SHP77 treated with DMSO at 0.1 percent for 48 hours (cell line): ENCODE measurements at regions not wholly inside any gene's neighbourhood (a gene's known extent, or its start where the extent isn't known, plus 50 kb on each side); places are given as distances from the start of the nearest gene placed in this dataset.

Source experiments
- DNase-seq: peaks from one replicate; lab custom pipeline; 2025; lab: John Stamatoyannopoulos, UW

DNA sequence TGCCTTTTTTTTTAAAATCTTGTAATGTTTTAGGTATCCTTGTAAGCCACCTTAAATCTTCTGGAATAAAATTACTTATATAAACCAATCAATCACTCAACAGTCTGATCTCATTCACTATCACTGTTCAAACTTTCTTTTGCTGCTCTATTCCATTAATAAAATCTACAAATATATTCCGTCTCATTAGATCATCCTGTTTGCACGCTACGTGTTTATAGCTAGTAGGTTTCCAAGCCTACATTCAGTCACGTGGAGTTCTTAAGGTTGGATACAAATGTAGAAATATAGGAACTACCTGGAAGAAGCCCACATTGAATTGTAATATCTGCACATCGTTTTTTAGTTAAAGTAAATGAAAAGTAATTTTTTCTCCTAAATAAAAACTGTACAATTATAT is 274.8 kb upstream of the CNTN4 start:
- no peak for DNase-seq

DNA sequence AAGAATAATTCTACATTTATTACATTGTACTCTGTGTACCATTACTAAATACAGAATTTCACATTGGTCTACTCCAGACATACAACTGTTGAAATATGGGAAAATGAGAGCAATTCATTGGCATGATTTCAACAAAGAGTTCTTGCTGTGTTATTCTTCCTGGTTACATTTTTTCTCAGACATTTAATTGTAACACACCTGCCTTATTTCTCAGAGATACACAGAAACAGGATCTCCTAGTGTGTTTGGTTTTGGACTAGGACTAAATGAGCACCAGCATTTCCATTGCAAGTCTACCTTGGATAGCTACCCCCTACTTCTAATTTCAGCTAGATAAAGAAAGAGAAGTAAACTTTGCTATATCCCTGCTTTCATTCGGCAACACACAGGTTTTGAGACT is 274.3 kb upstream of the CNTN4 start:
- no peak for DNase-seq

DNA sequence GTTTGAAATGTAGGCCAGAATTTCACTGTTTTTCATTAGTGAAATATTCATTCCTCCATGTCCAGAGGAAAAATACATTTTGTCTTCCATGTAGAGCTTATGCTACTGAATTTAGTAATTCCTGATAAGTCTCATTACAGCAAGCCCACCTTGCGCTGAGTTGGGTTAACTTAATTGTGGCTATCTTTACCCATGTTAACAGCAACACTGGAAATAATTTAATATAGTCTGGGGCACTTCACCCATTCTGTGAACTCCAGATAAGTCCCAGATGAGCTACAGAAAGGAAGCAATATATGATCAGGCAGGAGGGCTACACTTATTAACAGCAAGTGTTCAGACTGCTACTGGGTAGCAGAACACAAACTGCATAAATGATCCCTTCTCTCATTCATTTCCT is 270.1 kb upstream of the CNTN4 start:
- no peak for DNase-seq

DNA sequence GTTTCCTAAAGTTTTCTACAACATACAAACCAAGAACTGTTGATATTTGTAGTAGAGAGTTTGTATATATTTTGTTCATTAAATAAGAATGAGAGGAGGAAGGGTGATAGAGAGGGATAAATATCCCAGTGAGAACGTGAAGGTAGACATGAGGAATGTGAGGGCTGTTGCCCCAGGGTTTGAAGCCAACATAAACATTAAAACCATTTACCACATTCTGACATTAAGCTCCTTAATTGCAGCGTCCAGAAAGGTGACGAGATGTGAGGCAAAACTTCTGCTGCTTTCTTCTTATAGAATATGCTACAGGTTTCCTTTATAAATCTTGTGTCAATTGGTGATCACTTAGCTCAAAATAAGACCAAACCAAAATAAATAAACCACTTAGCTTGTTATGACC is 267.8 kb upstream of the CNTN4 start:
- DNase-seq: no peak

DNA sequence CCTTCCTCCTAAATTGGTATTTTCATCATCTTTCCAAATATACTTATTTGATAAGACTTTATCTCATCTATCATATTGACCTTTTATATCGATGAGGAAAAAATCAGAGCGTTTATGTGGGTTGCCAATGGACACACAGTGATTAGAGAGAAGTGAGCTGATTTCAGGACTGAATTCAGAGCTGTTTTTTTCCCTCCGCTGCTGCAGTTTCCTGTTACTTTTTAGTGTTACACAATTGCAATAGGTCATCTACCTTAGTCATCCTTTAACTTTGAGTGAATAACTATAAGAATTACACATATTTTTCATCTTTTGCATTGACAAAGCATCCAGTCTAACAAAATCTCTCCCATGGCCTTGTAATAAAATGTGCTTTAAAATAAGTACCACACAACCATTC is 266.3 kb upstream of the CNTN4 start:
- no peak for DNase-seq

DNA sequence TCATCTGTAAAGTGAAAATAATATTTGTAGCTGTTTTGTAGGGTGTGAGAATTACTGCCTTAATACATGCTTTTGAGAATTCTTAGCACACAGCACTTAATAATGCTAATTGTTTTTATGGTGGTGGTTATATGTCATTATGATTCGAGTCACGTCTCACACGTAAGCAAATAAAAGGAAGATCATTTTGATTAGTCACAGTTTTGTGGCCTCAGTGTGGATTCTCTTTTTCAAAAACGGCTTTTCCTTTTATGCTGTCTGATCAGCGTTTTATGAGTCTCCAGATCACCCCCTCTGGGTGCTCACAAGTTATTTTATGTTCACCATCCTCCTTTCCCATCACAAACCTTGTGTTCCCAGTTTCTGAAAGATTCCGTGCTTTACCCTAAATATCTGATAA is 255.6 kb upstream of the CNTN4 start:
- no peak for DNase-seq

DNA sequence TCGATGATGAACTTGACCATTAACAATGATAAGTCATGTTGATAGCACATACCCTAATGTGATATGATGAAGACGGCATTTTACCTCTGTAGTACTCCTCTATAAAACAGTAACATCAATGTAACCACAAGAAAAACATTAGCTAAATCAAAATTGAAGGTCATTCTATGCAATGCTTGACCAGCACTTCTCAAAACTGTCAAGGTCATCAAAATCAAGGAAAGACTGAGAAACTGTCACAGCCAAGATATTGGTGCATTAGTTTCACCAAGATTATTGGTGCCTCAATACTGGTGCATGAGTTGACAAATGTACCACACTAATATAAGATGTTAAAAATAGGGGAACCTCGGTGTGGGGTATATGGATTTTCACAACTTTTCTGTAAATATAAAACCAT is 251.1 kb upstream of the CNTN4 start:
- DNase-seq: no peak

DNA sequence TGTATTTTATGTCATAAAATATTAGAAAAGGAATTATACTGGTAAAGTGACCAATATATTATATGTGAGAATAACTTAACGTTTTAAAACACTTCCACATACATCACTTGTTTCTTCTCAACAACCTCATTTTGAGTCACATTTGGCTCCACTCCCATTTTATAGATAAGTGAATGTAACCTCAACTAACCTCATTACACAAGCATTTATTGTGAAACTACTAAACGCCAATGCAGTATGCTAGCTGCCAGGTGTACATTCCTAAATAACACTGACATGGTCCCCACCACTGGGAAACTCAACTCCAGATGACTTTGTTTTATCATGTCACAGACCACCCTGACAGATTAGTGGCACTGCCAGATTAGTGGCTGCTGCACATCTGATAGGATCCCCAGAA is 249.7 kb upstream of the CNTN4 start:
- no peak for DNase-seq

DNA sequence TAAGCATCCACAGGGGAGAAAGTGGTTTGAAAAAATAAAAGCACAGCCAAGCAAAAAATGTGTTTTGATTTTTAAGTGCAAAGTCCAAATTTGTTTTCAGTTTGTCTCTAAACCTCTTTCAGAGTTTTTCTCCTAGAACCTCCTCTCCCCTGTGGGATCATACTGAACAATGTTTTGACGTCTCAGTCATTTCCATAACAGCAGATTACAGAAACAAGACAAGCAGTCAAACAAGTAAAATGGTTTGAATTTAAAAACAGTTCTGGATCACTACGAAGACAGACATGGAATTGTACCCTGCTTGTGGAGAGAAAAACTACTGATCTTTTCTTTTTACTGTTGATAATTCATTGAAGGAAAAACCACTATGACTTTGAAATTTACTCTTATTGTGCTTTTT is 245.7 kb upstream of the CNTN4 start:
- no peak for DNase-seq

DNA sequence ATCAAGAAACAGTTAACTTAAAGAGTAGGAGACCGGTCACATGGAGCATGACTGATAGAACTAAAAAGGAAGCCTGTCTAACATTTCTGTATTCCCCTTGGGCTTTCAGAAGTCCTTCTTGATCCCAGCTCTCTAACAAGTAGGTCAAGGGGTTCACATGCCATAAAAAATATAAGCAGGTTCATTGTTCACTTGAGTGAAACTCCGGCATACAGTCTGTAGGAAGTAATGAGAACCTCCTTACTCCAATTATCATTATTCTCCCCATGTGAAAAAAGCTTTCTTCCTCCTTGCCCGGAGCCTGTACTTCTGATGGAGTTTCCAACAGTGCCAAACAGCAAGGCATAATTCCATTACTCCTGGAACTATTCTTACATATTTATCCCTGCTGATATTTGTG is 242.8 kb upstream of the CNTN4 start:
- no peak for DNase-seq

DNA sequence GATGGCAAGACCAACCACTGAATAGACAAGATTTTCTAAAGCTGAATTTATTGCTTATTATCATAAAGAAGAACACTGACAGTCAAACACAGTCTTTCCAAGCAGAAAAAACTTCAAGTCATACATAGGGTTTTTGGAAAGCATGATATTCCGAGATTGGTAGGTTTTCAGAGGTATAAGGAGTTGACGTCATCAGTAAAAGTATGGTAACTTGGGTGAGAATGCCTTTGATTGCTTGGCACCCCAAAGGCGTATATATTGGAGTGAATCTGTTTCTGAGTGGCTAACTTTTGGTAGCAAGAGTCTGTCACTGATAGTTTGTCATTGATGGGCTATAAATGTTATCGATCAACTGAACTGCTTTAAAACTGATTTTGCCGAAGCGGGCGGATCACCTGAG is 227.9 kb upstream of the CNTN4 start:
- DNase-seq: no peak

DNA sequence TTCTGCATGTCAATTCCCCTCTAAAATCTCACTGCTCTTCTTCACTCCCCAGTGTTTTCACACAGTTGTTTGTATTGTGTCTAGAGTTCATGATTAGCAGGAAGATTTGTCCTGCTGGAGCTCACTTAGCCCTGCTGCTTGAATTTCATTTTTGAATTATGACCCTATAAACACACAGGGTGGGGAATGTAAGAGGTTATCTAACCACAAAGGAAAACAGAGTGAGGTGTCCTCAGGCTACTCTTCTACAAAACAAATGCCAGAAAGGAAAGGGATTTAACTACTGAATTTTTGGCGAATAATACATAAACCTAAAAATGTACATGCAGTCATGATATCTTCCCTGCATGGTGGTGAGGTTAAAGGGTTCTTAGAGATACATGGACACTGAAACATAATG is 215.1 kb upstream of the CNTN4 start:
- DNase-seq: no peak

DNA sequence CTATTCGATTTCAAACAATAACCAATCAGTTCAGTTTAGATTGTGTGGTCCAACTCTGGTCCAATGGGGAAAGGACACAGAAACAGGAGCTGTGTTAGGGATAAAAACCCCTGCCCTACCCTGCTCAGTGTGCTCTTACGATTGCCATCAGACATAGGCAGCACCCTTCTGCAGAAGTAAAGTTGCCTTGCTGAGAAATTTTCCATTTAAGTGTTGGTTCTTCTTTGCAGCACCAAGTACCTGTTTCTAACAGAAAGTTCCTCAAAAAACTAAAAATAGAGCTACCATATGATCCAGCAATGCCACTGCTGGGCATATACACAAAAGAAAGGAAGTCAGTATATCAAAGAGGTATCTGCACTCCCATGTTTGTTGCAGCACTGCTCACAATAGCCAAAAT is 206.2 kb upstream of the CNTN4 start:
- no peak for DNase-seq

DNA sequence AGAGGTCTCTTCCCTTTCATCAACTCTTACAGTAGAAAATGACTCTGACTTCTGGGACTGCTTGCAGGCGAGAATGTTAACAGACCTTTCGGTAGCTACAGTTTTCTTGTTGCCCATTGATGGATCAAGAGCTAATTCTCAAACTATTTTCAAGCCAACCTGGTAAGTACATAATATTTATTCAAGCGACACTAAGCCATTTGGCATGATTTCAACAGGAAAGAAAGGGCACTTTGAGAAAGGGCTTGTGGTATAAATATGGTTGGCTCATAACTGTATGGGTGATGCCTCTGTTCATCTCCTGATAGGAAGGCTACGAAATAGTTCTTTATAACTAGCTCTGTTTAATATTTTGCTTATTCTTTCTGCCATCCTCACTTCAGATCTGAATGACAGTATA is 196.2 kb upstream of the CNTN4 start:
- no peak for DNase-seq

DNA sequence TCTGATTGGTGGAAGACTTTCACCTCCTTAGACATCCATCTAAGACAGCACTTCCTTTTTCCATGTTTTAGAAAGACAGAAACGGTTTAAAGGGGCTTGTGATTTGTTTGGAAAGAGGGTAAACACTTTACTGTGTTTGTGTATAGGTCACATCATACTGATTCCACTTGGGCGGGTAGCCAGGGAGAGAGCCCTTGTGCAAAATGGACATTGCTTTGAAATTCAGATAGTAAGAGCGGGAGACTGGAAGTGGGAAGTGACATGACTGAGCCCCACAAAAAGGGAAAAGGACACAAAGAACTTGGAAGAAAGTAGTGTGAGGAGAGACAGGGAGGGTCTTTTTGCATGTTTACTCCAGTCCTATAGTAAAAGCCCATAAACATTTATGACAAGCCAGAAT is 195.6 kb upstream of the CNTN4 start:
- DNase-seq: no peak

DNA sequence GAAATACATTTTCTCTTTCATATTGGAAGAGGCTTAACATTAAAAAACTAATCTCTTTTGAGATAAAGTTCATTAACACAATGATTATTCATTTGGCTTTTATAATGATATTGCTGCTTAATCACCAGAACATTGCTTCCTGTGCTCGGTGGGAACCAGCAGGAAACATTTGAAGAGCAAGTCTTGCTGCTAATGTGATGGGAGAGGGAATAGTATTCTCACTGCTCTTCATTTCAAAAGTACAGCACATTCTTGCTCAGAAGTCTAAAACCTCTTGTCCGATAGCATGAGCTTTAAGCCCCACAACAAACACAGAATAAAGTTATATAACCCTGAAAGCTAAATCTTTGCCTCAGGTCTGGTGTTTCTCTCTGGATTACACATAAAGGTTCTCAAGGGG is 190.8 kb upstream of the CNTN4 start:
- no peak for DNase-seq

DNA sequence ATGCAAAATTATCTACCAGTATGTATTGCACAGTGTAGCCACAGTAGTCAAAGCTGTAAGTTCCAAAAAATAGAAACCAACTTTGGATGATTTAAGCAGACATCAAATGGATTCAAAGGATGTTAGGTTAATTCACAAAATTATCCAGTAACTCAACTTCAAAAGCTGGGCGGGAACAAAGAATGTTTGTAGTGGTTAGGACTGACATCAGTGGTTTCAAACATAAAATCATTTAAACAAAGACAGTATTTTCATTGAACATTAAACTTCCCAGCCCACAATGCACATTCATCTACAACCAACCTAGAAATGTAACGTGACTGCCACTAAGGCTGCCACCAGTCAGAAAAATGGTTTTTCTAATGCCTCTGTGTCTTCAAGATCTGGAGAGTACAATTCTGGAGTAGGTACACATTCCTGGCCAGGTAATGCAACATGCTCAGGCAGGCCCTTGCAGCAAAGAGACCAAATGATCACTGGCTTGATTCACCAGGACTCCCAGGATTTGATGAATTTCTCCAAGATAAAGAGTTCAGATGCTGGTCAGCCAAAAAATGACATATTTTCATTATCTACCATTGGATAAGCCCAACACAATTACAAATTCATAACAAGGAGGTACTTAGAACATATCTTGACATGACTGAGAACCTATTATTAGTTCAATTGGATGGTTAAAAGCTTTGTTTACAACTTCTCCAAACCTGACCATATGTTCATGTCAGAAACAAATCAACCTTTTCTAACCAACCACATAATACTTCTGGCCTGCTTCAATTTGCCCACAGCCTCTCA is 189.8 kb upstream of the CNTN4 start:
- DNase-seq: no peak

DNA sequence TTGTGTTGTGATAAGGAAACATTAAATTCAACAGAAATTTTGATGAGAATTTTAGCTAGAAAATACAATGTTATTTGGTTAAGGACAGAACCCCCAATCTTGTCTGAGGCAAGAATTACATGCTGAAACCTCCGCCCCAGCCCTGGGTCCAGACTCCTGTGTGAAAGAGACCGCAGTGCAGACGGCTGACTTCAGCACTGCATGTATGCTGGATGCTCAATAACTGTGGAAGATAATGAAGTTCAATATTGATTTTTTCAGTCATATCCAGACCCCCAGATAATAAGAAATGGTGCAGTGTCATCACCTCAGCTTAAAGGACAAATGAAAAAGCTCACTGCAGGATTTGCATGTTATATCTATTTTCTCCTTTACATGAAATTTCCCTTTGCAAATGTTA is 188.3 kb upstream of the CNTN4 start:
- no peak for DNase-seq

DNA sequence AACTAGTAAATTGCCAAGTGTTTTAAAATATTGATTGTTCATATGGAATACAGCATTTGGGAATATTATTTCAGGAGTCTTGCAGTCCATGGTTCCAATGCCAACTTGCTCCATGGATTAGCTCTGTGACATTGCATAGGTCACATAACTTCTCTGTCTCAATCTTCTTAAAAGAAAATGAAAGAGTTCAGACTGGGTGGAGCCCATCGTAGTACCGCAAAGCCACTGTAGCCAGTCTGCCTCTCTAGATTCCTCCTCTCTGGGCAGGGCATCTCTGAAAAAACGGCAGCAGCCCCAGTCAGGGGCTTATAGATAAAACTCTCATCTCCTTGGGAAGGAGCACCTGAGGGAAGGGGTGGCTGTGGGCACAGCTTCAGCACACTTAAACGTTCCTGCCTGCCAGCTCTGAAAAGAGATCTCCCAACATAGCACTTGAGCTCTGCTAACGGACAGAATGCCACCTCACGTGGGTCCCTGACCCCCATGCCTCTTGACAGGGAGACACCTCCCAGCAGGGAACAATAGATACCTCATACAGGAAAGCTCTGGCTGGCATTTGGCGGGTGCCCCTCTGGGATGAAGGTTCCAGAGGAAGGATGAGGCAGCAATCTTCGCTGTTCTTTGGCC is 168.8 kb upstream of the CNTN4 start:
- no peak for DNase-seq

DNA sequence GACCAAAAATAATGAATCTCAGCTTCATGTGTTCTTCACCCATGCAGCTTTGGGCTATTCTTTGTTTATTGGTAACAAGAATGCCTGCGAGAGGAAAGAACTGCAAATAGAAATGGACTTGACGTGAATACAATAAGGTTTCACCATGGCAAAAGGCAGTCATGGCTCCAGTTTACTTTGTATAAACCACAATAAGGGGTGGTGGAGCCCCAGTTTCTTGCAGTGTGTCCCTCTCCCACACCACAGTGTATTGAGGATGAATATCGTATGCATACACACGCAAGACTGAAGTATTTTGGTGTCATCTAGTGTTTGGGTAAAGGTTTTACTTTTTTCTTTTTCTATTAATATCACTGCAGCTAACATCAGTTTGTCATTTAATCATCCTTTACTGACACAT is 159.7 kb upstream of the CNTN4 start:
- no peak for DNase-seq

DNA sequence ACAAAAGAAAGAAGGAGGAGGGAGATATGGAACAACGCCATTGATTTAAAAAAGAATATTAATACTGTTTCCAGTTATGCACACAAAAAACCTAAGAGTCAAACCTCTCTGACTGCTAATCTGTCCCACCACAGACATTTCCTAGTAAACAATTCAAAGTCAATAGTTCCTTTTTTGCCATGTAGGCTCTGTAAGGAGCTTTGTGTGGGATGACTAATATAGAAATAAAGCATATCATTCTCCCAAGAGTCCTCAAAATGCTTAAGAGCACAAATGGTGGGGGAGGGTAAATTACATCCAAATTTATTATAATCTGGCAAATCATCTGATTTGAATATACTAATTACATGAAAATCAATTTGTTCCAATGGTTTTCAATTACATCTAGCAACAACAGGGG is 155.9 kb upstream of the CNTN4 start:
- DNase-seq: no peak

DNA sequence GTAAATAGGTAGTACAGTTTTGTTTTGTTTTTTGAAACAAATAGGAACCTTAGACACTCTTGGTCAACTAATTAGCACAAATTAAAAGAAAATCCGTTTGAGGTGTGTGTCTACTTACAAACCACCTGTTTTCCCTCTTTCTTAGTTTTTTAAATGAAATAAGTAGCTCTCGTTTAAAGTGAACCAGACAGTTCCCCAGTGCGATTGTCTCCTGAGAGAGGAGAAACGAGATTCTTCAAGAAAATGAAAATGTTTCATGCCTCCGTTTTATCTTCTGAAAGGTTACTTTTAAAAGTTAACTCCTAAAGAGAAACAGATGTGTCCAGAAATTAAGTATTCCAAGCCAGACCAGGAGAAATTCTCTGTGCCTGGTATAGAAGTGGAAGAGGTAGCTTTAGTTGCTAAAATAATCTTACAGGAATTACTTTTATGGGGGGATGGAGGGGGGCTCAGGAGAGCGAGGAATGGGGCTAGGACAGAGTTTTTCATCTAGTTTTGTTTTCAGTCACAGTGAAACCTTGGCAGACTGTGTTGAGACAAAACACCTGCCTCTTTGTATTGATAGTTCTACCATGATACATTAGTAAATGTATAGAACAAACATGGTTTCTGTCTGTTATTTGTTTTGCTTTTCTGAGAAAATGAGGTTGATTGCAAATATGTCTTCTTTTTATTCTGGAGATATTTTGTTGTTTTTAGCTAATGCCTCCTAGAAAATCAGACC is 155.1 kb upstream of the CNTN4 start:
- DNase-seq: no peak

DNA sequence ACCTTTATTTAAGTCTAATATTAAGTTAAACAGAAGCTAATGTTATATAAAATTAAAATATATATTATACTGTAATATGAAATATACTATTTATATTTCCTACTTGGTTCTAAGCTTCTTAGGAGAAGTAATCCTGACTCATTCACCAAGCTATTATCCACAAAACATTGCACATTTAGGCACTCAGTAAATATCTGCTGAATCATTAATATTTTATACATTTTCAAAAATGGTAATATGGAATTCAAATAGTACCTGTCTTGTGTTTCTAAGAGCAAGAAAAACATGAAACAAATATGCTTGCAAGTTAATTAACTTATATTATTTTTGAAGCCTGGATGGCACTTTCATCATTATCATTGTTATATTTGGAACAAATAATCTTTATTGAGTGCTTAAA is 153.0 kb upstream of the CNTN4 start:
- DNase-seq: no peak

DNA sequence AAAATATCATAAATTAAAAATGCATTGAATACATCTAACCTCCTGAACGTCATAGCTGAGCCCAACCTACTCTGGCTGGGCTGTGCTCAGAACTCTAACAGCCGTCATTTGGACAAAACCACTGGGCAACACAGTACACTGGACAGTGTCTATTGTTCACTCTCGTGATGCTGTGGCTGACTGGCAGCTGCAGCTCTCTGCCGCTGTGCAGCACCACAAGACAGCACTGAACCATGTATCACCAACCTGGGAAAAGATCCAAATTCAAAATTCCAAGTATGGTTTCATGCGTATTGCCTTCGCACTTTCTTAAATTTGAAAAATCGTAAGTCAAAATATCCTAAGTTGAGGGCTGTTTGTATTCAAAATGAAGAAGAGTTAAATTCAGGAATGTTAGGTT is 145.1 kb upstream of the CNTN4 start:
- DNase-seq: peak; percentile 4
